IPS-18c (cell line): ENCODE measurements at regions not wholly inside any gene's neighbourhood (a gene's known extent, or its start where the extent isn't known, plus 50 kb on each side); places are given as distances from the start of the nearest gene placed in this dataset.

Experiments used
- H3K4me3 ChIP-seq: 2 replicates; pipeline ENCODE4 v1.7.0; 2013; ENCODE audit warnings: low read depth, mild to moderate bottlenecking, low read length, moderate library complexity; ENCODE audit not compliant: insufficient read depth
- H3K9me3 ChIP-seq: one replicate; pipeline ENCODE4 v1.6.1; 2013; ENCODE audit warnings: mild to moderate bottlenecking, low read length, moderate library complexity; ENCODE audit not compliant: control insufficient read depth, insufficient read depth

- Histone ChIP-seq H3K4me3 (no peak overlapping the region), H3K9me3 (peaks cover 2% of the 10 kb centered on the region)
These were observed 184.8 kb upstream of the KLHL29 start for GRCh38 chr2:23200068-23200786.

- no peak overlapping the region for H3K4me3 ChIP-seq
- peaks cover 2% of the 10 kb centered on the region for H3K9me3 ChIP-seq
These were observed 184.2 kb upstream of the KLHL29 start for GRCh38 chr2:23200787-23201114.

DNA sequence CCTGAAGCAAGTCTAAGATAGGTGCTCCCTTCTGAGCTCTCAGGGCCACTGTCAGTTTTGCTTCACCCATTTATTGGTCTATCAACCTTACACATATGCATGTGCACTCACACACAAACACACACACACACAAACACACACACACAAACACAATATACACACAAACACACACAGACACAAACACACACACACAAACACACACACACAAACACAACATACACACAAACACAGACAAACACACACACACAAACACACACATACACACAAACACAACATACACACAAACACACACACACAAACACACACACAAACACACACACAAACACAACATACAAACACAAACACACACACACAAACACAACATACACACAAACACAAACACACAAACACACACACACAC, 181.6 kb upstream of the KLHL29 start:
- Histone ChIP-seq H3K9me3 (peaks cover 2% of the 10 kb centered on the region), H3K4me3 (no peak overlapping the region)

- H3K4me3 ChIP-seq, result no peak overlapping the region
- no peaks in the 10 kb centered on the region for H3K9me3 ChIP-seq
These were observed 180.2 kb upstream of the KLHL29 start for GRCh38 chr2:23204685-23205242.

GRCh38 chr2:23206650-23207049, 178.3 kb upstream of the KLHL29 start:
- no peak overlapping the region for H3K4me3 ChIP-seq
- no peaks in the 10 kb centered on the region for H3K9me3 ChIP-seq

- no peaks in the 10 kb centered on the region for H3K9me3 ChIP-seq
- H3K4me3 ChIP-seq, result no peak overlapping the region
These were observed 177.1 kb upstream of the KLHL29 start for GRCh38 chr2:23207871-23208270.

DNA sequence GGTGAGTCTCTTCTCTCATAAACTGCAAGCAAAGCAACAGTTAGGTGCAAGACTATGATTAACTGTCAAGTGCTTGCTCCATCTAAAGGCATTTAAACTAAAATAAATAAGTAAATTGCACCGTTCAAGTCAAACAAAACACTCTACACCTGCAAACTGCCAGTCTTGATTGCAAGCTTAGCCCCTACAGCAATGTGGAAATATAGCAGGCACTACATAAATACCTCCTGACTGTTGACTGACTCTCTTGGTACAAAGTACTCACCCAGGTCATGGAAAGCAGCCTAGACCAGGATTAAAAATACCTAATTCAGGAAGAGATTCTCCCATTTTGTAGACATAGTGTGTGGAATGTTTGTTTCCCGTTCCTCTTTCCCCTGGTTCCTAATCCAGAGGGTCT, 176.6 kb upstream of the KLHL29 start:
- no peaks in the 10 kb centered on the region for H3K9me3 ChIP-seq
- H3K4me3 ChIP-seq, result no peak overlapping the region

GRCh38 chr2:23209059-23209458, 175.9 kb upstream of the KLHL29 start:
- Histone ChIP-seq H3K9me3 (no peaks in the 10 kb centered on the region), H3K4me3 (no peak overlapping the region)

- Histone ChIP-seq H3K4me3 (no peak overlapping the region), H3K9me3 (no peaks in the 10 kb centered on the region)
These were observed 172.9 kb upstream of the KLHL29 start for GRCh38 chr2:23211987-23212583.

- Histone ChIP-seq H3K9me3 (no peaks in the 10 kb centered on the region), H3K4me3 (no peak overlapping the region)
These were observed 171.8 kb upstream of the KLHL29 start for GRCh38 chr2:23213196-23213595.

DNA sequence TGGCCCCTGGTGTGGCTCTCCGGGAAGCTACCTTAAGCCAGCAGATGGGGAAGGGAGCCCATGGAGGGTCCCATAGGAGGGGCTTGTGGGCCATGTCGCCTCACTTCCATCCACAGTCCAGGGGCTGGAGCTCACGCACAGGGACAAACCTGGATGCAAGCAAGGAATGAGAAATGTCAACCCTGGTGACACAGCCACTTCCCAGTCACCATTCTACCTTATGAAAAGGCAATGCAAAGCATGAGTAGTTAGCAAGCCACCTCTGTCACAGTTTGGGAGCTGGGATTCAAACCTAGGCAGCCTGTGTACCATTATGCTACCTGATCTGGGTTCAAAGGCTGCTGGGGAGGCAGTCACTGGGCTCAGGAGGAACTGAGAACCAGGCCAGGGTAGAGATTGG, 170.0 kb upstream of the KLHL29 start:
- no peaks in the 10 kb centered on the region for H3K9me3 ChIP-seq

DNA sequence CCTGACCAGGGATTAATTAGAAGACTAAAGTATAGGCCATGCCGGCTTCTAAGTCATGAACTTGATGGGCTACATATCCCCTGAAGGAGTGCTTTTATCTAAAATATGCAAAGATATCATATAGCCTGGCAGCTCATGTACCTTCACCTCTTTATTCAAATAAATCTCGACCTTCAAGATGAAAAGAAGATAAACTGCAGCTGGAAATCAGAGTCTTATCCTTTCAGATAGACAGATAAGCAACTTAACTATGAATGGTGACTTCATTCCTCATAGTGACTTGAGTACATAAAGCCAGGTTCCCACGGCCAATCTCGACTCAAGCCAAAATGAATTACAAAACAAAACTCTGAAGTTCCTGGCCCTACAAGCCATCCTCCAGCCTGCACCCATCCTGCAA, 165.3 kb upstream of the KLHL29 start:
- H3K9me3 ChIP-seq, result no peaks in the 10 kb centered on the region
- no peak overlapping the region for H3K4me3 ChIP-seq

More for the DNA sequence above, 170.0 kb upstream of the KLHL29 start:
- H3K4me3 ChIP-seq, result no peak overlapping the region

- Histone ChIP-seq H3K4me3 (no peak overlapping the region), H3K9me3 (no peaks in the 10 kb centered on the region)
These were observed 164.4 kb upstream of the KLHL29 start for GRCh38 chr2:23220513-23221094.

DNA sequence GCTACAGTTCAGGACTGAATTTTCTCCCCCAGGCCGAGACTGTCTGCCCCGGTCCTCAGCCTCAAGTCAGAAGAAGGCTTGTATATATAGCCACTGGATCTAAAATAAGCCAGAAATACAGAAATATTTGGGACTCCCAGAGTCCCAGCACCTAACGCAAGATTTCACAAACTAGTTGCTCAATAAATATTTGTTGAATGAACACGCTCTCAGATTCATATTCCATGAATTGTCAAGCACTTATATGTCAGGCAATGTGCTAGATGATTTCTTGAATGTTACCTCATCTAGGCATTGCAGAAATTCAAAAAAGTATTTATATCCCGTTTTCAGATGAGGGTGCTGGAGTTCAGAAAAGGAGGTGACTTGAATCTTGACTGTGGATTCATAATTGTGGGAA, 163.7 kb upstream of the KLHL29 start:
- H3K4me3 ChIP-seq, result no peak overlapping the region

GRCh38 chr2:23221901-23222300, 163.1 kb upstream of the KLHL29 start:
- no peaks in the 10 kb centered on the region for H3K9me3 ChIP-seq
- no peak overlapping the region for H3K4me3 ChIP-seq

More for the DNA sequence above, 163.7 kb upstream of the KLHL29 start:
- H3K9me3 ChIP-seq, result no peaks in the 10 kb centered on the region

DNA sequence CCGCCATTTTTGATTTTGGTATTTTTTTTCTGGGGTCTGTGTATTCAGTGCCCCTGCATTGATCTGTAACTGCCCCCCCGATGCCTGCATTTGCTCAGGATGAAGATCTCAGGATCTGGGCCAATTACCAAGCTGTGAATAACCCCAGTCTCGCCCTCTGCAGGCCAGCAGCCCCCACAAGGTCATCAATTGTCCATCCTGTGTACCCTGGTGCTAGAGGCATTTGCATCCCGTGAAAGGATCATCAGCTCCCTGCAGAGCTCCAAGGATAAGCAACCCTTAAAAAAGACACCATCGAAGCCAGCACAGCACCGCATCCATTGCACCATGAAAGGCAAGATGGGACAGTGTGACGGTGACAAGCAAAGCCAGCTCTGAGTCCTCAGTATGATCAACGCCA, 154.1 kb upstream of the KLHL29 start:
- H3K4me3 ChIP-seq, result no peak overlapping the region
- H3K9me3 ChIP-seq, result no peaks in the 10 kb centered on the region

- H3K9me3 ChIP-seq, result no peaks in the 10 kb centered on the region
- H3K4me3 ChIP-seq, result no peak overlapping the region
These were observed 153.1 kb upstream of the KLHL29 start for GRCh38 chr2:23231865-23232264.

GRCh38 chr2:23235292-23235691, 149.7 kb upstream of the KLHL29 start:
- H3K9me3 ChIP-seq, result no peaks in the 10 kb centered on the region
- no peak overlapping the region for H3K4me3 ChIP-seq
